ENCODE measurements at regions not wholly inside any gene's neighbourhood (a gene's known extent, or its start where the extent isn't known, plus 50 kb on each side); places are given as distances from the start of the nearest gene placed in this dataset.

- DNase-seq: no peak
Measured at GRCh38 chr5:10173716-10174115, 76.0 kb downstream of the ATPSCKMT start.

- DNase-seq: no peak
Measured at GRCh38 chr5:10172247-10172646, 77.4 kb downstream of the ATPSCKMT start.

GRCh38 chr5:10169359-10169758 lies 80.3 kb downstream of the ATPSCKMT start:
- DNase-seq: no peak

GRCh38 chr5:10168254-10168653 lies 81.4 kb downstream of the ATPSCKMT start:
- no peak for DNase-seq

GRCh38 chr5:10167806-10168205 lies 81.9 kb downstream of the ATPSCKMT start:
- no peak for DNase-seq

- no peak for DNase-seq
Measured at GRCh38 chr5:10166392-10166791, 83.3 kb downstream of the ATPSCKMT start.

GRCh38 chr5:10162468-10162867 lies 87.2 kb downstream of the ATPSCKMT start:
- DNase-seq: no peak

- no peak for DNase-seq
Measured at GRCh38 chr5:10161778-10162177, 87.9 kb downstream of the ATPSCKMT start.

- DNase-seq: no peak
Measured at GRCh38 chr5:10160241-10160640, 89.4 kb downstream of the ATPSCKMT start.

GRCh38 chr5:10158886-10159285 lies 90.8 kb downstream of the ATPSCKMT start:
- DNase-seq: no peak

- no peak for DNase-seq
Measured at GRCh38 chr5:10157085-10157669, 92.5 kb downstream of the ATPSCKMT start.

GRCh38 chr5:10155897-10156667 lies 93.6 kb downstream of the ATPSCKMT start:
- DNase-seq: no peak

GRCh38 chr5:10153808-10154537 lies 95.7 kb downstream of the ATPSCKMT start:
- no peak for DNase-seq

- no peak for DNase-seq
Measured at GRCh38 chr5:10153394-10153793, 96.3 kb downstream of the ATPSCKMT start.

- no peak for DNase-seq
Measured at GRCh38 chr5:10151656-10152055, 98.0 kb downstream of the ATPSCKMT start.

GRCh38 chr5:10149911-10150310 lies 99.8 kb downstream of the ATPSCKMT start:
- DNase-seq: no peak

- DNase-seq: peak; percentile 25
Measured at GRCh38 chr5:10145923-10146401, 103.7 kb downstream of the ATPSCKMT start.

- no peak for DNase-seq
Measured at GRCh38 chr5:10144040-10144439, 105.6 kb downstream of the ATPSCKMT start.

- DNase-seq: no peak
Measured at GRCh38 chr5:10140195-10140973, 109.3 kb downstream of the ATPSCKMT start.

GRCh38 chr5:10138395-10139057 lies 111.2 kb downstream of the ATPSCKMT start:
- no peak for DNase-seq

GRCh38 chr5:10133830-10134229 lies 115.9 kb downstream of the ATPSCKMT start:
- no peak for DNase-seq

GRCh38 chr5:10130881-10131280 lies 118.8 kb downstream of the ATPSCKMT start:
- DNase-seq: no peak
